ENCODE measurements at regions not wholly inside any gene's neighbourhood (a gene's known extent, or its start where the extent isn't known, plus 50 kb on each side); places are given as distances from the start of the nearest gene placed in this dataset.

- no peak overlapping the region for H3K4me3 ChIP-seq (replicated peaks; ENCODE audit: low read depth, low read length)
- TF ChIP-seq, protein P1, sequence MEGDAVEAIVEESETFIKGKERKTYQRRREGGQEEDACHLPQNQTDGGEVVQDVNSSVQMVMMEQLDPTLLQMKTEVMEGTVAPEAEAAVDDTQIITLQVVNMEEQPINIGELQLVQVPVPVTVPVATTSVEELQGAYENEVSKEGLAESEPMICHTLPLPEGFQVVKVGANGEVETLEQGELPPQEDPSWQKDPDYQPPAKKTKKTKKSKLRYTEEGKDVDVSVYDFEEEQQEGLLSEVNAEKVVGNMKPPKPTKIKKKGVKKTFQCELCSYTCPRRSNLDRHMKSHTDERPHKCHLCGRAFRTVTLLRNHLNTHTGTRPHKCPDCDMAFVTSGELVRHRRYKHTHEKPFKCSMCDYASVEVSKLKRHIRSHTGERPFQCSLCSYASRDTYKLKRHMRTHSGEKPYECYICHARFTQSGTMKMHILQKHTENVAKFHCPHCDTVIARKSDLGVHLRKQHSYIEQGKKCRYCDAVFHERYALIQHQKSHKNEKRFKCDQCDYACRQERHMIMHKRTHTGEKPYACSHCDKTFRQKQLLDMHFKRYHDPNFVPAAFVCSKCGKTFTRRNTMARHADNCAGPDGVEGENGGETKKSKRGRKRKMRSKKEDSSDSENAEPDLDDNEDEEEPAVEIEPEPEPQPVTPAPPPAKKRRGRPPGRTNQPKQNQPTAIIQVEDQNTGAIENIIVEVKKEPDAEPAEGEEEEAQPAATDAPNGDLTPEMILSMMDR (IDR thresholded peaks at IDR 0.05; ENCODE audit: low read depth, low read length, missing control alignments): no peak
- no peak for DNase-seq (ENCODE audit: extremely low read depth, low read depth)
Observed at GRCh38 chr2:136254681-136255080, 136.7 kb upstream of the CXCR4 start.

GRCh38 chr2:136253288-136254004 lies 135.5 kb upstream of the CXCR4 start:
- no peak for DNase-seq (ENCODE audit: extremely low read depth, low read depth)
- no peak overlapping the region for H3K4me3 ChIP-seq (replicated peaks; ENCODE audit: low read depth, low read length)
- TF ChIP-seq, protein P1 (IDR thresholded peaks at IDR 0.05; ENCODE audit: low read depth, low read length, missing control alignments): no peak

GRCh38 chr2:136251885-136252585 lies 134.1 kb upstream of the CXCR4 start:
- DNase-seq (ENCODE audit: extremely low read depth, low read depth): no peak
- no peak overlapping the region for H3K4me3 ChIP-seq (replicated peaks; ENCODE audit: low read depth, low read length)
- TF ChIP-seq, protein P1 (IDR thresholded peaks at IDR 0.05; ENCODE audit: low read depth, low read length, missing control alignments): no peak

DNA sequence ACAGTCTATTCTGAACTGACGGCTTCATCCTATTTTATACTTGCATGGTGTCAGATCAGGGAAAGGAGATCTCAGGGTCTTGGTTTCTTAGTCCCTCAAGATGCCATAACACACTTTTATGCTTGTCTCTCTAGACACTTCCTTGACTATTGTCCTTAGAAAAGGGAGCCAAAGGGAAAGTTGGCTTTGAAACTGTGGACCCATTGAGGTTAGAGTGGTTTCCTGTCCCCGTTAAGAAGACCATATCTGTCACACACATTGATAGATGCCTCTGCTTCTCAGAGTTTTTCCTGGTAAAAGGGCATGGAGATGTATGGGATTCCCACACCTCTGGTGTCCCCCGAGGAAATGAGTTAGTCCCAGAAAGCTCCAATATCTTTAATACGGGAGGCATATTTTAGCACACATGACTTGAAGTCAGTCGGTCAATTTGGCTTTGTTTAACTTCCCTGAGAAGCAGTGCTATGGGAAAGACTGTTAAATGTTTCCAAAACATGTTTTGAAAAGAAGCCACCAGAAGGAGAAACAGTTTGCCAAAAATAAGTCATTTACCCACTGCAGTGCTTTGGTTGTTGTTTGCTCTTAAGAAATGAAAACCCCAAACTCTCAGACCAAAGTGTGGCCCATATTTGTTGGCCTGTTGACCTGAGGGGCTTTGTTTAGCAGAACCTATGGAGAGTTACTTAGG lies 133.4 kb upstream of the CXCR4 start:
- TF ChIP-seq, protein P1 (IDR thresholded peaks at IDR 0.05; ENCODE audit: low read depth, low read length, missing control alignments): no peak
- H3K4me3 ChIP-seq (replicated peaks; ENCODE audit: low read depth, low read length): no peak overlapping the region
- no peak for DNase-seq (ENCODE audit: extremely low read depth, low read depth)

GRCh38 chr2:136250131-136250530 lies 132.2 kb upstream of the CXCR4 start:
- DNase-seq (ENCODE audit: extremely low read depth, low read depth): no peak
- H3K4me3 ChIP-seq (replicated peaks; ENCODE audit: low read depth, low read length): no peak overlapping the region
- TF ChIP-seq, protein P1 (IDR thresholded peaks at IDR 0.05; ENCODE audit: low read depth, low read length, missing control alignments): no peak

DNA sequence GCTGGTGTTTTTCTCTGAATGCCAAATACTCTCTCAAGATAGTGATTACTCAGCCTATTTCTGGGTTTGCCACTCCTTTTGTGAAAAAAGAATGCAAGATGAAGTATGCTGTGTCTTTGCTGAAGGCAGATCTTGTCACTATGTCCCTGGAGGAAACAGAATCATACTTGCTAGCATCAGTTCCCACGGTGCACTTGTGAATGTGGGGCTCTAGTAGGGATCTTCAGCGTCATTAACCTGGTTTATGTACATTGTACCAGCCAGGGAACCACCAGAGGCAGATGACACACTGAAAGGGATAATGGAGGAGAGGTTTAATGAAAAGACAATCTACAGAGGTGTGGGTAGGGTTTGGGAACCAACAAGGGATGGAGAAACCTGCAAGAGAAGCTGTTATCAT lies 131.0 kb upstream of the CXCR4 start:
- no peak for DNase-seq (ENCODE audit: extremely low read depth, low read depth)
- TF ChIP-seq, protein P1 (IDR thresholded peaks at IDR 0.05; ENCODE audit: low read depth, low read length, missing control alignments): no peak
- no peak overlapping the region for H3K4me3 ChIP-seq (replicated peaks; ENCODE audit: low read depth, low read length)

All from HFF-Myc (cell line).